CD4-positive, alpha-beta T cell treated with Interleukin-15 for 1 hour (primary cell): ENCODE measurements at regions not wholly inside any gene's neighbourhood (a gene's known extent, or its start where the extent isn't known, plus 50 kb on each side); places are given as distances from the start of the nearest gene placed in this dataset.

Experiments used
- DNase-seq: peaks from one replicate; pipeline ENCODE4 v3.0.0-alpha.2; 2020

DNA sequence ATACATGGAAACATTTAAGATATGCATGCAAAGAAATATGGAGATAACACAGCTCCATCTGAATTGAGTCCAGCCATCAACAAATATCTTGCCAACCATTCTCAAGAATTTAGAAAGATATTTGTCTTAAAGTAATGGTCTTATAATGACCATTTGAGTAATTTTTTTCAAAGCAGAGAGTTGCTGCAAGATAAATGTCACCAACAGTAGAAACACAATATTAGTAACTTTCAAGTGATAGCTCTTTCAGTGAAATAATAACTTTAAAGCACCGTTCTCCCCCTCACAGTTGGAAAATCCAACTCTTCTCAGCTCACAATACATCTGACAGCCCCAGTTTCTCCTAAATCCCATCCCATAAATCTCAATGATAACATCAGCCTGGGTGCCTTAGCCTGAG lies 481.0 kb upstream of the ADAMTS5 start:
- DNase-seq = no peak

DNA sequence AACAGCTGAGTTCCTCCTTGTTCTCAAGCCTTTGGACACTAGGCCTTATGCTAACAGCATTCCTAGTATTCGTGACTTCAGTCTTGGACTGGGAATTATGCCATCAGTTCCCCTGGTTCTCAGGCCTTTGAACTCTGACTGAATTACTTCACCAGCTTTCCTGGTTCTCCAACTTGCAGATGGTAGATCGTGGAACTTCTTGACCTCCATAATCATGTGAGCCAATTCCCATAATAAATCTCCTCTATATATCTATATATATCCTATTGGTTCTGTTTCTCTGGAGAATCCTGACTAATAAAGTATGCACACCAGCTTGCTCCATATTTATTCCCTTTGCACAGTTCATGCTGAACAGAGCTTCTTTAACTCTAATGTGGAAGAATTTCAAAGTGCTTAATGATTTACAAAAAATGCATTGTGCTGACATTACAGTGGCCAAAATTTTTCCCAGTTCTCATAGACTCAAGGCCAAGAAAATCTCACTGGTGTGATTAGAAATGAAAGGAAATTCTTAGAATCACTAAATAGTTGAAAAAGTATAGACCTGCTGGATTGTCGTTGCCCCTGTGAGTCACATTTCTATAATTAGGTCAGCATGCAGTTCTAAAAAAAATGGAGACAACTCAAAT lies 462.9 kb upstream of the ADAMTS5 start:
- DNase-seq = no peak

DNA sequence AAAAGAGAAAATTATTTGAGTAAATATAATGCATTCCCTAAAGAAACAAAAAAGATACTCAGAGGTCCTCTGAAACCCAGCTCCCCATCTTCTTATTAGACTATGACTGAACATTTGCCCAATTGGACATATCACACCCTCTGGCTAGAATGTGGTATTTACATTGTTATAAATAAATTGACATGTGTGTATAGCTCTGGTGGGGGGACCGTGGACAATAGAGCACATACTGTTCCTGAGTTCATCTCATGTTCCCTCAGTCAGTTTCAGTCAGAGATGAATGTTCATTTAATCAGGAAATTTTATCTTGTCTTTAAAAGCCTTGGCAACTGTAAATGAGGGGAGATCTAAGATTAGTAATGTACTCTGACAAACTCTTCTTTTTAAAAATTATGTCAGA lies 459.3 kb upstream of the ADAMTS5 start:
- no peak for DNase-seq

- no peak for DNase-seq
Observed at GRCh38 chr21:27425574-27425973, 458.7 kb upstream of the ADAMTS5 start.

DNA sequence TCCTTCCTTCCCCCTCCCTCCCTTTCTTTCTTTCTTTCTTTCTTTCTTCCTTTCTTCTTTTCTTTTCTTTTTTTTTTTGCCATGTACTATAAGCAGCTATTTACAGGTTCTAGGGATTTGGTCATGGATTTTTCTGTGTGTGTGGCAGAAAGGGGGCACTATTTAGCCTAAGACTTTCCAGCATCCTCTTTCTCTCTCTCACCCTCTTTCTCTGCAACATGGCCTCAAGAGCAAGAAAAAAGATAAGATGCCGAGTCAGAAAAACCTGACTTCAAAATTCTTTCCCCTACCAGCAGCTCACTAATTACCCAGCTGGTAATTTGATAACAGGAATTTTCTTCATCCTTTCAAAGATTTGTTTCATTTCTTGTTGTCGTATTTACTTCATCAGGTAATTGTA lies 458.3 kb upstream of the ADAMTS5 start:
- no peak for DNase-seq

- no peak for DNase-seq
Observed at GRCh38 chr21:27424601-27425000, 457.7 kb upstream of the ADAMTS5 start.

DNA sequence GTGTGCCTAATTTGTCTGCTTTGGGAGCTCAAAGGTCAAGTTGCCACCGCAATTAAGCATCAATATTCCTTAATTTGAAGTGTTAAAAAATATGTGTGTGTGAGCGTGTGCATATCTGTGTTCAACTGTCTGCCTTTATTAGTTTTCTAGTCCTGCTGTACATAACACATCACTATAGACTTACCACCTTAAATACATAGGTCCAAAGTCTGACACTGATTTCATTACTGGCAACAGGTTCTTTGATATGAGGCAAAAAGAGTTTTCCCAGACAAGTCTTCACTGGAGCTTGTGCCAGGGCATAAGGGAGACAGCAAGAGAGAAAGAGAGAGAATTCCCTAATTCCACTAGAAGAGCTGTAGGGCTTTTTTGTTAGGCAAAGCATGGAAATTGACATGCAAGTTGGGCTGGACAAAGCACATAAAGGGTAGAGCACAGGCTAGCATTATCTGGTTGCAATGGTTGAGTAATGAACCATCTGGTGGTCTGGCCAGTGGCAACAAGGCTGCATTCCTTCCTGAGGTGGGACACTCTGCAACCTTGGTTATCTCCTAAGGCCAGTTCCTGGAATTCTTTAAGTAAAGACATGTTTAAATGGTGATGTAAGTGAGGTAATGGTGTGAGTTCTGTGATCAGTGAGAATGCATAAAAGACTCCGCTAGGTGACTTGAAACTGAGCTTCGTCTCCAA lies 457.2 kb upstream of the ADAMTS5 start:
- no peak for DNase-seq

DNA sequence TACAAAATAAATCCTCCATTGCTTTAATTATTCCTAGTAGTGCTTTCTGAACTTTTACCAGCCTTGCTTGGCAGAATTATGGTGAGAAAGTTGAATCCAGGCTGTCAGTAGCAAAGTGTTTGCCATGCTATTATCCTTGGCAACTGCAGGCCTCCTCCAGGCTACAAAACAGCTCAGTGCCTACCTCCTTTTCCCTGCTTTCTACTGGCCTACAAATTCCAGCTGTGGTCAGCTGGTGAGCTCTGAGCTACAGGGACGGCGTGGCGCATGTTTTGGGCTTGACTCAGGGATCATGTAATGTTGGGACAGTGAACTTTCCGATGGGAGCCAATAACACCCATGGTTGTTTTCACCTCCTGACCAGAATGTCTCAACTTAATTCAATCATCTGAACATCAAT lies 456.1 kb upstream of the ADAMTS5 start:
- DNase-seq = no peak

GRCh38 chr21:27422435-27422834 lies 455.5 kb upstream of the ADAMTS5 start:
- no peak for DNase-seq

DNA sequence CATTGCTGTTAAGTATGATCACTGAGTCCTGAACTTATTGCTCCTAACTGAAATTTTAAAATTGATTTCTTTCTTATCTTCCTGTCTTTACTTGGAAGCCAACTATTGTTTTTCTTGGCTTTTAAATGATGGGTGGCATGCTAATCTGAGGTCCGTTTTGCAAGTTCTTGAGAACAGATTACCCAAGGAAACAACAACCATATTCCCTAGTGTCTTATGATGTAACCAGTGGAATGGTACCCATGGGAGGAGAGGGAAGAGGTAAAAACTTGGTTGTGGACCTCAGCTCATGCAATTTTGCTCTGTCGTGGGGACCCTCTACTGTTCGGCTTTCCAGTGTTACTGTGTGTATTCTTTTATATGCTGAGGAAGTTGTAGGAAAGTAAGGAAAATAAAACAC lies 454.8 kb upstream of the ADAMTS5 start:
- no peak for DNase-seq

GRCh38 chr21:27419153-27419552 lies 452.3 kb upstream of the ADAMTS5 start:
- DNase-seq = no peak

GRCh38 chr21:27418346-27418745 lies 451.5 kb upstream of the ADAMTS5 start:
- no peak for DNase-seq

DNA sequence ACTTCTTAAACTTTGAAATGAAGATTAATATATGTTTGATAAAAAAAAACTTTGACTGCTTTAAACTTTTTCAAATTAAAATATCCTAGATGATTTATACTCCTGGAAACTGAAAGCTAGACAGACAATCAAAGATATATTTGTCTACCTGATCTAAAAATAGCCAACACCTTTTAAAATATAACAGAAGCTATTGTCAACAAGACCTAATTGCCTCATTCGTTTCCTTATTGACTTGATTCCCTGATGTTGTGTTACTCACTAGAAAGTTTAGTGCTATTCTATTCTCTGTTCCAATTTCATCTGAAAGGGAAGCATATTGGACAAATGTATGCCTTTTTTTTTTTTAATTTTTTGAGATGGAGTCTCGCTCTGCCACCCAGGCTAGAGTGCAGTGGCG lies 445.6 kb upstream of the ADAMTS5 start:
- no peak for DNase-seq

- no peak for DNase-seq
Observed at GRCh38 chr21:27408826-27409225, 441.9 kb upstream of the ADAMTS5 start.

DNA sequence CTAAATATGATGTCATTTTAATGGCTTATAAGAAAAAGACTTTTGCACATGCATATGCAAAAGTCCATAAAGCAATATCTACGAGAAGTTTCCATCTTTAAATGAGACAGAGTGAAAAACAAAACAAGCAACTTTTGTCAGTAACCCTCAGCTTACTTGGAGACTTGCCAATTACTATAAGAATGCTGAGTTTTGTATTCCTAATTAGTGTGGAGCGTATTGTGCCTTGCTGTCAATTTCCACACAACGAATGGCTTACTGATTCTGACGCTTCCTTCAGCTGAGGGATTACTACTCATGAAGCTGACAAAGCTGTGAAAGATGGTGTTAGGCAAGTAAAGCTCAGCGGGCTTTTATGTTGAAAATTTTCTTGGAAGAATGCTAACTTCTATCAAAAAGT lies 440.4 kb upstream of the ADAMTS5 start:
- no peak for DNase-seq

DNA sequence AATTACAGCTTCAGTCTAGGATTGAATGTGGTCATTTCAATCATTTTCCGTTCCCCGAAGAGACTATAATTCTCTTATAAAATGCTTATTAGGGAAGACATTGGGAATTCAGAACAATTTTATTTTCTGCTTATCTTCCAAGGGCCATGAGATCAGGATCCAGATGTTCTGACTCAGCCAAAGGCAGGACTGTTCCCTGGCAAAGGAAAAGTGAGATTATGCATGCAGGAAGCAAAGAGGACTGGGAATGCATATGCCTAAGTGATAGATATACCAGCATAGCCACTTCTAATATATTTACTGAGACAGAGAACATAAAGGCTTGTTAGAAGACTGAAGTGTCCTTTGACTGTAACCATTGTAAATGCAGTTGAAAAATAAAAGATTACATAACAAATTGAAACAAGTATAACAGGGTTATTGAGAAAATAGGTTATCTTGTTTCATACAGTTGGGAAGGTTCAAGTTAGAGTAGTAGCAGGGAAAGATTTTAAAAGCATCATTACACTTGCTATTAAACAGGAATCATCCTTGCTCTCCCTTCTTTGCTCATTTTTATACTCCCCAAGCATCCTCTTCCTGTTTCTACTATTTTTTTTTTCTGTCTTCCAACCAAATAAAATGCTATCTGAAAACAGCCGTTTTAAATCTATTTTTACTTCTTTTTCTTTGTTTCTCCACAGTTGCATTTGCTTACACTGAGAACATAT lies 439.6 kb upstream of the ADAMTS5 start:
- DNase-seq = no peak

DNA sequence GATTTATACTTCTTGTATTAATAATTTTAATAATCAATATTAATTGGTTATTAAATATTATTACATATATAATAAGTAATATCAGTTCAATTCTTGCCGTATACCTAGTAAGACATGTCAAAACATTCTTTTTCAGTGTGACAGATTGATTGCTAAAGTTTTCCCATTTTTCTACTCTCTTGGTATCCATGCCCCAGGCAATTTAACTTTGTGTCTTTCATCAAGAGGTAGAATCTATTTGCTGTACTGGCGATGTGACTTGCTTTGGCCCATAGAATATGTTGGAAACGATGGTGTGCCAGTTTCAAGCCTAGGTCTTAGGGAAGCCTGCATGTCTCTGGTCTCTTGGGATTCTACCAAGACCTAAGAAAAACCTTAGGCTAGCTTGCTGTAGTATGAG lies 436.1 kb upstream of the ADAMTS5 start:
- DNase-seq = no peak

- DNase-seq = no peak
Observed at GRCh38 chr21:27400045-27400444, 433.2 kb upstream of the ADAMTS5 start.

DNA sequence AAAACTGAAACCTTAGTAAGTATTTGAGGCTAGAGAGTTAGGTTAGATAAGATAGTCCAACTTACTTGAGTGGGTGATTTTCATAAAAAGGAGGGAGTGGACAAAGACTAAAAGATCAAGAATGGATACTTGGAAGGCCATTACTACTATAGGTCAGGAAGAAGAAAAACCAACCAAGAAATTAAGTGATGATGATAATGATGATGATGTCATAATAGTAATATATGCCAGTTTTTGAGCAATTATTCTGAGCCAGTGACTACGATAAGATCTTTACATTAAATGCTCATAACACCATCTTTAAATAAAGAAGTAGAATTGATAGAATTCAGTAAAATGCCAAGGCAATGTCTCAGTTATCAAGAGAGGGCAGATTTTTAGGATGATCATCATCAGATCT lies 430.7 kb upstream of the ADAMTS5 start:
- no peak for DNase-seq

GRCh38 chr21:27393726-27394125 lies 426.8 kb upstream of the ADAMTS5 start:
- no peak for DNase-seq

- DNase-seq = no peak
Observed at GRCh38 chr21:27391990-27392389, 425.1 kb upstream of the ADAMTS5 start.

GRCh38 chr21:27390384-27390783 lies 423.5 kb upstream of the ADAMTS5 start:
- DNase-seq = no peak

DNA sequence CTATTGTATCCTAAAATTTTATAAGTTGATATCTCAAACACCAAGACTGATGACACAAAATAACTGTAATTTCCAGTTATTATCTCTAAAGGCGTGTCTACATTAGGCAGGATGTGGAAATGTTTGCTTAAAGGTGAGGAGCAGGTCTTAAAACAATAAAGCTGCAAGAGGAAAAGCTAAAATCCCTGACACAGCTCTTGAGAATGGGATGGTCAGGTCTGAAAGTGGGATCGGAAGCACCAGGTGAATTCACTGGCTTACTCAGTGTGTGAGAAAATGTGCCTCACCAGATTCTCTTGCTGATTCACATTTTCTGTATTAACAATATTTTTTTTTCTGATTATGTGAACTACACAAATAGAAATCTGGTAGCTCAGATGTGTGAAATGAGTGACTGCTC lies 421.9 kb upstream of the ADAMTS5 start:
- DNase-seq = no peak

DNA sequence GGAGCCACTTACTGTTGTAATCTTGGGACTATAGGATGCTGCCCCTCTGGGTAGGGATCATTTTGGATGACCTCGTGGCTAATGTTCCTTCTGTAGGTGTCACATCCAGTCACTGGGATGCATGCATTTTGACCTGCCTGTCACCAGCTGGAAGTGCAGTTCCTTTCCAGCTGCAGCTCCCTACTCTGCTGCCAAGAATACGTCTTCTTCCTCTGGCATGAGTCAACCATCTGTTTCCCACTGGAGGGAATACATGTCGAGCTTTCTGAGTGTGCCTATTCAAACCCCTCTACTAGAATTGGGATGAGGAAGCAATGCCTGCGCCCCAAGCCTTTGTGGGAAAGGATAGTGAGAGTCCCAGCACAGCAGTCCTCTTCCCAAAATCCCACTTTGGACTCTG lies 415.5 kb upstream of the ADAMTS5 start:
- DNase-seq = no peak

DNA sequence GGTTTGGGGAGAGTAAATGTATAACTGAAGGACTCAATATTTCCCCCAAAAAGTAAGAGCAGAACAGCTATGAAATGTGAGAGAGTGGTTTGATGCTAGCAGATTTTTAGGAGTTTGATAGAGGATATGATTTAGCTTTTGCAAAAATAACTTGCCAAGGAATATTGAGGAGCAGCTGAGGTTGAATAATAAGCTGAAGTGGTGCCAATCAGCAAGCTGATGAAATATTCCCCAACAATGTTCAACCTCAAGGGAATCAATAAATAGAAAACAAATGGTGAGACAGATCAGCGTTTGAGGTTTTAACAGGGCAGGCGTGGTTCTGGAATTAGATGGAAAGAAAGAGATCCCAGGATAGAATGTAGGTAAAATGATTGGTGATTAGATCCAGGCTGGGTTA lies 413.4 kb upstream of the ADAMTS5 start:
- DNase-seq = no peak
